ENCODE measurements at regions not wholly inside any gene's neighbourhood (a gene's known extent, or its start where the extent isn't known, plus 50 kb on each side); places are given as distances from the start of the nearest gene placed in this dataset.

GRCh38 chr2:219976871-219977270 is 349.4 kb downstream of the SLC4A3 start:
- H3K9ac ChIP-seq (ENCODE audit: low read length): no peak overlapping the region
- no peaks in the 10 kb centered on the region for H3K27me3 ChIP-seq (ENCODE audit: insufficient read depth, low read depth, low read length)
- no peaks in the 10 kb centered on the region for H3K9me3 ChIP-seq (ENCODE audit: low read length)
- no peak overlapping the region for H3K4me2 ChIP-seq (ENCODE audit: low read length)
- no peaks in the 10 kb centered on the region for H4K20me1 ChIP-seq (ENCODE audit: insufficient read depth)
- H3K36me3 ChIP-seq (ENCODE audit: insufficient read depth, low read length): no peaks in the 10 kb centered on the region
- no peak overlapping the region for H3K27ac ChIP-seq (ENCODE audit: low read length)
- H3K9me2 ChIP-seq (ENCODE audit: insufficient read depth, low read length): no peaks in the 10 kb centered on the region
- no peaks in the 10 kb centered on the region for H3F3A ChIP-seq (ENCODE audit: insufficient read depth, low read length, poor library complexity, severe bottlenecking)
- no peaks in the 10 kb centered on the region for H3K79me2 ChIP-seq (replicated peaks; ENCODE audit: insufficient read depth, low read length)
- no peak overlapping the region for H3K4me3 ChIP-seq (ENCODE audit: low read length)
- H2AFZ ChIP-seq (ENCODE audit: low read depth, low read length): no peak overlapping the region
- TF ChIP-seq MXI1 (conservative IDR thresholded peaks at IDR 0.05; ENCODE audit: poor library complexity, severe bottlenecking) (no peak), POLR2AphosphoS5 (IDR thresholded peaks at IDR 0.05) (no peak), RAD21 (conservative IDR thresholded peaks at IDR 0.05) (no peak), EZH2 (IDR thresholded peaks at IDR 0.05; ENCODE audit: borderline replicate concordance, insufficient read depth, low read length, poor library complexity, severe bottlenecking) (no peak)

DNA sequence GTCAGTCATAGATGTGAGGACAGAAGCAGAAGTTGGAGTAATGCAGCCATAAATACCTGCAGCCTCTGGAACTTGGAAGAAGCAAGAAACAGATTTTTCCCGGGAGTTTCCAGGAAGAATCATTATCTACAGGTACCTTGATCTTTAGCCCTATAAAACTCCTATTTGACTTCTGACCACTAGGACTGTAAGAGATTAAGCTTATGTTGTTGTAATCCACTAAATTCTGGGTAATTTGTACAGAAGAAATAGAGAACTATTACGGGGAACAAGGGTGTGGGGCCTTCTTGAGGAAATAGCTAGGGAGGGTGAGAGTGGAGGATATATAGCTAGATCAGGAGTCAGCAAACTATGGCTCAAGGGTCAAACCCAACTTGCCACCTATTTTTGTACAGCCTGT is 353.2 kb downstream of the SLC4A3 start:
- H2AFZ ChIP-seq (ENCODE audit: low read depth, low read length): no peak overlapping the region
- no peaks in the 10 kb centered on the region for H3K9me3 ChIP-seq (ENCODE audit: low read length)
- H3K79me2 ChIP-seq (replicated peaks; ENCODE audit: insufficient read depth, low read length): no peaks in the 10 kb centered on the region
- H3K4me3 ChIP-seq (ENCODE audit: low read length): no peak overlapping the region
- no peak overlapping the region for H3K9ac ChIP-seq (ENCODE audit: low read length)
- H3K27me3 ChIP-seq (ENCODE audit: insufficient read depth, low read depth, low read length): no peaks in the 10 kb centered on the region
- no peaks in the 10 kb centered on the region for H4K20me1 ChIP-seq (ENCODE audit: insufficient read depth)
- TF ChIP-seq, protein P1, sequence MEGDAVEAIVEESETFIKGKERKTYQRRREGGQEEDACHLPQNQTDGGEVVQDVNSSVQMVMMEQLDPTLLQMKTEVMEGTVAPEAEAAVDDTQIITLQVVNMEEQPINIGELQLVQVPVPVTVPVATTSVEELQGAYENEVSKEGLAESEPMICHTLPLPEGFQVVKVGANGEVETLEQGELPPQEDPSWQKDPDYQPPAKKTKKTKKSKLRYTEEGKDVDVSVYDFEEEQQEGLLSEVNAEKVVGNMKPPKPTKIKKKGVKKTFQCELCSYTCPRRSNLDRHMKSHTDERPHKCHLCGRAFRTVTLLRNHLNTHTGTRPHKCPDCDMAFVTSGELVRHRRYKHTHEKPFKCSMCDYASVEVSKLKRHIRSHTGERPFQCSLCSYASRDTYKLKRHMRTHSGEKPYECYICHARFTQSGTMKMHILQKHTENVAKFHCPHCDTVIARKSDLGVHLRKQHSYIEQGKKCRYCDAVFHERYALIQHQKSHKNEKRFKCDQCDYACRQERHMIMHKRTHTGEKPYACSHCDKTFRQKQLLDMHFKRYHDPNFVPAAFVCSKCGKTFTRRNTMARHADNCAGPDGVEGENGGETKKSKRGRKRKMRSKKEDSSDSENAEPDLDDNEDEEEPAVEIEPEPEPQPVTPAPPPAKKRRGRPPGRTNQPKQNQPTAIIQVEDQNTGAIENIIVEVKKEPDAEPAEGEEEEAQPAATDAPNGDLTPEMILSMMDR (IDR thresholded peaks at IDR 0.05; ENCODE audit: poor library complexity, severe bottlenecking): no peak
- TF ChIP-seq MXI1 (conservative IDR thresholded peaks at IDR 0.05; ENCODE audit: poor library complexity, severe bottlenecking): no peak
- no peak for TF ChIP-seq EZH2 (IDR thresholded peaks at IDR 0.05; ENCODE audit: borderline replicate concordance, insufficient read depth, low read length, poor library complexity, severe bottlenecking)
- TF ChIP-seq EP300 (conservative IDR thresholded peaks at IDR 0.05; ENCODE audit: poor library complexity, severe bottlenecking): no peak
- no peak for TF ChIP-seq POLR2AphosphoS5 (IDR thresholded peaks at IDR 0.05)
- no peak for TF ChIP-seq TAF1 (IDR thresholded peaks at IDR 0.05; ENCODE audit: low read depth)
- TF ChIP-seq SMC3 (conservative IDR thresholded peaks at IDR 0.05; ENCODE audit: poor library complexity): no peak
- TF ChIP-seq, protein P2, sequence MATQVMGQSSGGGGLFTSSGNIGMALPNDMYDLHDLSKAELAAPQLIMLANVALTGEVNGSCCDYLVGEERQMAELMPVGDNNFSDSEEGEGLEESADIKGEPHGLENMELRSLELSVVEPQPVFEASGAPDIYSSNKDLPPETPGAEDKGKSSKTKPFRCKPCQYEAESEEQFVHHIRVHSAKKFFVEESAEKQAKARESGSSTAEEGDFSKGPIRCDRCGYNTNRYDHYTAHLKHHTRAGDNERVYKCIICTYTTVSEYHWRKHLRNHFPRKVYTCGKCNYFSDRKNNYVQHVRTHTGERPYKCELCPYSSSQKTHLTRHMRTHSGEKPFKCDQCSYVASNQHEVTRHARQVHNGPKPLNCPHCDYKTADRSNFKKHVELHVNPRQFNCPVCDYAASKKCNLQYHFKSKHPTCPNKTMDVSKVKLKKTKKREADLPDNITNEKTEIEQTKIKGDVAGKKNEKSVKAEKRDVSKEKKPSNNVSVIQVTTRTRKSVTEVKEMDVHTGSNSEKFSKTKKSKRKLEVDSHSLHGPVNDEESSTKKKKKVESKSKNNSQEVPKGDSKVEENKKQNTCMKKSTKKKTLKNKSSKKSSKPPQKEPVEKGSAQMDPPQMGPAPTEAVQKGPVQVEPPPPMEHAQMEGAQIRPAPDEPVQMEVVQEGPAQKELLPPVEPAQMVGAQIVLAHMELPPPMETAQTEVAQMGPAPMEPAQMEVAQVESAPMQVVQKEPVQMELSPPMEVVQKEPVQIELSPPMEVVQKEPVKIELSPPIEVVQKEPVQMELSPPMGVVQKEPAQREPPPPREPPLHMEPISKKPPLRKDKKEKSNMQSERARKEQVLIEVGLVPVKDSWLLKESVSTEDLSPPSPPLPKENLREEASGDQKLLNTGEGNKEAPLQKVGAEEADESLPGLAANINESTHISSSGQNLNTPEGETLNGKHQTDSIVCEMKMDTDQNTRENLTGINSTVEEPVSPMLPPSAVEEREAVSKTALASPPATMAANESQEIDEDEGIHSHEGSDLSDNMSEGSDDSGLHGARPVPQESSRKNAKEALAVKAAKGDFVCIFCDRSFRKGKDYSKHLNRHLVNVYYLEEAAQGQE (IDR thresholded peaks at IDR 0.05; ENCODE audit: borderline replicate concordance): no peak
- no peak for TF ChIP-seq RAD21 (conservative IDR thresholded peaks at IDR 0.05)
- H3K27ac ChIP-seq (ENCODE audit: low read length): no peak overlapping the region
- no peak overlapping the region for H3K4me2 ChIP-seq (ENCODE audit: low read length)
- H3F3A ChIP-seq (ENCODE audit: insufficient read depth, low read length, poor library complexity, severe bottlenecking): no peaks in the 10 kb centered on the region
- no peaks in the 10 kb centered on the region for H3K9me2 ChIP-seq (ENCODE audit: insufficient read depth, low read length)
- no peaks in the 10 kb centered on the region for H3K36me3 ChIP-seq (ENCODE audit: insufficient read depth, low read length)
